Spleen (tissue), 11 donors: ENCODE measurements at regions not wholly inside any gene's neighbourhood (a gene's known extent, or its start where the extent isn't known, plus 50 kb on each side); places are given as distances from the start of the nearest gene placed in this dataset.

Source experiments
- DNase-seq: peaks from one replicate; pipeline ENCODE4 v3.0.0-alpha.2; 2020
- H3K27ac ChIP-seq, 8 donors: fragments of 200-600 bp; sonication (generic) in 7 of 8; 1 replicate in 4 of 8; 2 replicates in 4 of 8; pipeline versions ENCODE4 v1.5.0 to v1.8.0; 2016 to 2021; ENCODE audit warnings: inconsistent platforms in 4 of 8, mild to moderate bottlenecking in 4 of 8, moderate library complexity in 1 of 8
- H3K27me3 ChIP-seq, 7 donors: fragments of 200-600 bp; sonication (generic) in 6 of 7; replicated peaks in 1 of 7; 1 replicate in 4 of 7; 2 replicates in 3 of 7; pipeline versions ENCODE4 v1.5.0 to v1.8.0; 2016 to 2021; ENCODE audit warnings: inconsistent platforms in 3 of 7, mild to moderate bottlenecking in 1 of 7
- H3K36me3 ChIP-seq, 6 donors: fragments of 200-600 bp; sonication (generic) in 5 of 6; 1 replicate in 4 of 6; 2 replicates in 2 of 6; pipeline versions ENCODE4 v1.5.0 to v1.8.0; 2016 to 2021; ENCODE audit warnings: inconsistent platforms in 2 of 6
- H3K4me1 ChIP-seq, 6 donors: fragments of 200-600 bp; sonication (generic) in 5 of 6; 1 replicate in 3 of 6; 2 replicates in 3 of 6; pipeline versions ENCODE4 v1.5.0 to v1.8.0; 2016 to 2021; ENCODE audit warnings: inconsistent platforms in 3 of 6
- H3K4me3 ChIP-seq, 8 donors: fragments of 200-600 bp; sonication (generic) in 7 of 8; 1 replicate in 4 of 8; 2 replicates in 4 of 8; pipeline versions ENCODE4 v1.5.0 to v1.8.0; 2016 to 2021; ENCODE audit warnings: inconsistent platforms in 4 of 8, mild to moderate bottlenecking in 4 of 8, moderate library complexity in 2 of 8
- H3K9me3 ChIP-seq, 8 donors: fragments of 200-600 bp; sonication (generic) in 7 of 8; 1 replicate in 4 of 8; 2 replicates in 4 of 8; pipeline versions ENCODE4 v1.5.0 to v1.8.0; 2016 to 2021; ENCODE audit warnings: inconsistent platforms in 4 of 8
- POLR2A ChIP-seq, 3 donors: fragments of 450-650 bp; IDR thresholded peaks; one replicate each; pipeline ENCODE4 v1.5.1; 2017; ENCODE audit warnings: antibody characterized with exemption in 3 of 3, mild to moderate bottlenecking in 1 of 3
- POLR2AphosphoS5 ChIP-seq, 3 donors: sonication (generic); formaldehyde crosslinking; IDR thresholded peaks; one replicate each; pipeline ENCODE4 v1.5.1; 2017; ENCODE audit warnings: antibody characterized with exemption in 3 of 3
- WGBS, 5 donors: extraction: QIAGEN DNeasy Blood & Tissue Kit in 3 of 5; methylation state at CpG; one replicate each; pipeline versions ENCODE4 v1.1.5 to v1.1.7; 2013 to 2018; 5-methylcytosine and 5-hydroxymethylcytosine counted together
- intact Hi-C: fragments of 100-400 bp; cut with DNase I; formaldehyde crosslinking; loops from one replicate; pipeline ENCODE4 v1.15.0; 2023; ENCODE audit warnings: low total_unique reads
- TF ChIP-seq, protein P1 (sequence below), 11 experiments: fragments of 200-600 bp in 7 of 11; fragments of 450-650 bp in 4 of 11; sonication (generic) in 4 of 11; IDR thresholded peaks in 8 of 11; conservative IDR thresholded peaks in 3 of 11; 1 replicate in 7 of 11; 2 replicates in 4 of 11; pipeline versions ENCODE4 v1.4.0 to v1.8.0; 2016 to 2021; ENCODE audit warnings: antibody characterized with exemption in 11 of 11, inconsistent platforms in 4 of 11, mild to moderate bottlenecking in 1 of 11
- donor health status: healthy with polysubstance abuse.
- donor health status: DM: no; HTN: no; CAD: no; lungs with moderate emphysema.
- donor health status: DM: no; HTN: no; CAD: no.
- donor health status: Bipolar disorder and iron deficiency.
- donor health status: healthy.
- donor health status: DM: no; HTN: no; CAD: no.
- donor health status: DM: yes; HTN: yes; CAD: no.

DNA sequence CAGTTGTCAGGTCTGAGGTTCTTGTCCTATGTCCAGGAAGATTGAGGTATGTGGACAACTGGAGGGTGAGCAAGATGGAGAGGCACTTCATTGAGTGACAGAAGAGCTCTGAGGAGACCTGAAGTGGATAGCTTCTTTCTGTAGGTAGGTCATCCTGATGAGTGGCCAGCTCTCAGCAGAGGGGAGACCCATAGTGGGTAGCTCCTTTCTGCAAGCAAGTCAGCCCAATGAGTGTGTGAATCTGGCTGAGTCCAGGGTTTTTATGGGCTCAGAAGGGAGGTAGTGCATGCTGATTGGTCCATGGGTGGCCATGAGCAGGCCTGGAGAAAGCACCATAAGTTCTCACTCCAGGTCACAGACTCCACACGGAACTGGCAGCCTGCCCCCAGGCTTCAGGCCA lies 92.6 kb upstream of the GALNT5 start:
- H3K4me3 ChIP-seq, result no peak overlapping the region
- no peaks in the 10 kb centered on the region for H3K4me1 ChIP-seq
- H3K36me3 ChIP-seq, result no peaks in the 10 kb centered on the region
- H3K27me3 ChIP-seq, result peaks cover 0 to 12% (median 0%) of the 10 kb centered on the region in 7 donors
- H3K9me3 ChIP-seq, result peaks cover 0 to 15% (median 10%) of the 10 kb centered on the region in 8 donors
- no peak for DNase-seq
- intact Hi-C loops, result no loop called here
- no peak overlapping the region for H3K27ac ChIP-seq
- TF ChIP-seq, protein P1, sequence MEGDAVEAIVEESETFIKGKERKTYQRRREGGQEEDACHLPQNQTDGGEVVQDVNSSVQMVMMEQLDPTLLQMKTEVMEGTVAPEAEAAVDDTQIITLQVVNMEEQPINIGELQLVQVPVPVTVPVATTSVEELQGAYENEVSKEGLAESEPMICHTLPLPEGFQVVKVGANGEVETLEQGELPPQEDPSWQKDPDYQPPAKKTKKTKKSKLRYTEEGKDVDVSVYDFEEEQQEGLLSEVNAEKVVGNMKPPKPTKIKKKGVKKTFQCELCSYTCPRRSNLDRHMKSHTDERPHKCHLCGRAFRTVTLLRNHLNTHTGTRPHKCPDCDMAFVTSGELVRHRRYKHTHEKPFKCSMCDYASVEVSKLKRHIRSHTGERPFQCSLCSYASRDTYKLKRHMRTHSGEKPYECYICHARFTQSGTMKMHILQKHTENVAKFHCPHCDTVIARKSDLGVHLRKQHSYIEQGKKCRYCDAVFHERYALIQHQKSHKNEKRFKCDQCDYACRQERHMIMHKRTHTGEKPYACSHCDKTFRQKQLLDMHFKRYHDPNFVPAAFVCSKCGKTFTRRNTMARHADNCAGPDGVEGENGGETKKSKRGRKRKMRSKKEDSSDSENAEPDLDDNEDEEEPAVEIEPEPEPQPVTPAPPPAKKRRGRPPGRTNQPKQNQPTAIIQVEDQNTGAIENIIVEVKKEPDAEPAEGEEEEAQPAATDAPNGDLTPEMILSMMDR (IDR thresholded peaks at IDR 0.05 in 8 of 11, conservative IDR thresholded peaks at IDR 0.05 in 3 of 11), result no peak
- no peak for TF ChIP-seq POLR2AphosphoS5 (IDR thresholded peaks at IDR 0.05)
- no peak for TF ChIP-seq POLR2A (IDR thresholded peaks at IDR 0.05)
- WGBS, 5 donors, result 75 to 92% (median 90%) methylated on average over 1 of the region's 1 CpG; no CpG with 5 or more reads in 1 of the 5 donors

DNA sequence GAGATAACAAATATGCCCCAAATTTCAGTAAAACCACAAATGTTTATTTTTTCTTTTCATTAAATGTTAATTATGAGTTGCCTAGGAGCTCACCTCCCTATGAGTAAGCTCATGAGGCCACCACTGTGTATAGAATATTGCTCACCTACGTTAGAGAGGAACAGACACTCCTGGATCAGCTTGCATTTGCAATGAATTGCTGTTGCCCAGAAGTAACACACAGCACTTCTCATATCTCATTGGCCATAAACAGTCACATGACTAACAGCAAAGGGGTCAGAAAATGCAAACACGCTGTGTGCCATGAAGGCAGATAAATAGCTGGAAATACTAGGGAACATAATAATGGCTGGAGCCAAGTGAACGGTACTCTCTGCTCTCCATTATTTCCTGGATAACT lies 89.0 kb upstream of the GALNT5 start:
- DNase-seq, result no peak
- TF ChIP-seq, protein P1 (IDR thresholded peaks at IDR 0.05 in 8 of 11, conservative IDR thresholded peaks at IDR 0.05 in 3 of 11), result no peak
- Histone ChIP-seq H3K27ac (no peak overlapping the region), H3K36me3 (no peaks in the 10 kb centered on the region), H3K4me3 (no peak overlapping the region), H3K4me1 (no peaks in the 10 kb centered on the region), H3K9me3 (peaks cover 0 to 15% (median 10%) of the 10 kb centered on the region in 8 donors), H3K27me3 (peaks cover 0 to 9% (median 0%) of the 10 kb centered on the region in 7 donors)
- intact Hi-C loops, result no loop called here
- 80 to 88% (median 80%) methylated on average over 3 of the region's 3 CpGs for WGBS, 5 donors

DNA sequence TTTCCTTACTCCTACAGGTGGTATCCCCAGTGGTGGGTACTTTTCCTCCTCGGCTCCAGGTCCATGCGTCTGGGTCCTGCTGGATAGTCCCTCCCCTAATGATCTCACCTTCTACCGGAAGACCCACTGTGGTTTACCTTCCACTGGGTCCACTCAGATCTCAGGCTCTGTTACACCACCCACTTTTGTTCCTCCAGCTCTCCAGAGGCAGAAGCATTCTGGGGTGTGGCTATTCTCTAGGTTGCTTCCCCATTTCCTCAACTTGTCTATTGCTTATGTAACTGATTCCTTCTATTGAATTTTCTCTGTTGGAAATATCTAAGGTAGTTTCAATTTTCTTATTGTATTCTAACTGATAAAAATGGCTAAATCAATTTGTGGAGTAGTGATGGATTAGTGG lies 87.6 kb upstream of the GALNT5 start:
- Histone ChIP-seq H3K27me3 (peaks cover 0 to 9% (median 0%) of the 10 kb centered on the region in 7 donors), H3K9me3 (peaks cover 0 to 7% (median 4%) of the 10 kb centered on the region in 8 donors), H3K4me3 (no peak overlapping the region), H3K27ac (no peak overlapping the region), H3K4me1 (no peaks in the 10 kb centered on the region), H3K36me3 (no peaks in the 10 kb centered on the region)
- 85 to 94% (median 90%) methylated on average over 3 of the region's 3 CpGs for WGBS, 5 donors
- no peak for DNase-seq
- TF ChIP-seq, protein P1 (IDR thresholded peaks at IDR 0.05 in 8 of 11, conservative IDR thresholded peaks at IDR 0.05 in 3 of 11), result no peak
- TF ChIP-seq POLR2A (IDR thresholded peaks at IDR 0.05), result no peak
- TF ChIP-seq POLR2AphosphoS5 (IDR thresholded peaks at IDR 0.05), result no peak
- intact Hi-C loops, result no loop called here

DNA sequence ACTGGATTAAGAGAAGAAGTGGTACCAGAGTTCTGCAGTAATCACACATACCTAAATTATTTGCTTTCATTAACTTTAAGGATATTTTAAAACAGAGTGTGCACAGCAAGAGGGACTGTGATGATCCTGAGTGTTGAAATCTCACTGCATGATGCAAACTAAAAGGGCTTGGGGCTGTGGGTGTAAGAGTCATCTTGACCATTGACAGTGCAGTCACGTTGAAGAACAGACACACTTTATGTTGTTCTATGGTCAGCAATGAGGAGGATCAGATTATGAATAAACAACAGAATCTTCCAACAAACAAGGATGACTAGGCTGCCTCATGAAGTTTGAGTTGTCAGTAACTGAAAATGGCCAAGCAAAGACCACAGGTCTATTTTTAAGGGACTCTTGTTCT lies 87.2 kb upstream of the GALNT5 start:
- no peak overlapping the region for H3K27ac ChIP-seq
- H3K4me3 ChIP-seq, result no peak overlapping the region
- DNase-seq, result no peak
- intact Hi-C loops, result no loop called here
- peaks cover 0 to 3% (median under 1%) of the 10 kb centered on the region in 8 donors for H3K9me3 ChIP-seq
- peaks cover 0 to 6% (median 0%) of the 10 kb centered on the region in 7 donors for H3K27me3 ChIP-seq
- H3K36me3 ChIP-seq, result no peaks in the 10 kb centered on the region
- TF ChIP-seq, protein P1 (IDR thresholded peaks at IDR 0.05 in 8 of 11, conservative IDR thresholded peaks at IDR 0.05 in 3 of 11), result no peak
- TF ChIP-seq POLR2AphosphoS5 (IDR thresholded peaks at IDR 0.05) (no peak), POLR2A (IDR thresholded peaks at IDR 0.05) (no peak)
- H3K4me1 ChIP-seq, result no peaks in the 10 kb centered on the region
- 69 to 82% (median 80%) methylated on average over 1 of the region's 1 CpG for WGBS, 5 donors
